ENCODE measurements at regions not wholly inside any gene's neighbourhood (a gene's known extent, or its start where the extent isn't known, plus 50 kb on each side); places are given as distances from the start of the nearest gene placed in this dataset.

- Histone ChIP-seq H3K4me1 (ENCODE audit: control insufficient read depth, insufficient read depth, low read length) (no peaks in the 10 kb centered on the region), H3K27ac (ENCODE audit: extremely low read depth, low read depth, low read length) (no peak overlapping the region), H3K36me3 (ENCODE audit: control insufficient read depth in 2 of 2, insufficient read depth in 1 of 2, low read length in 2 of 2) (no peaks in the 10 kb centered on the region), H3K9me3 (ENCODE audit: control insufficient read depth, insufficient read depth, low read depth, low read length) (peaks cover 4% of the 10 kb centered on the region; the same call in 1 of the 2 replicates), H3K4me3 (ENCODE audit: low read depth, low read length) (no peak overlapping the region)
- no peak for TF ChIP-seq ZNF324 (tag by site-specific recombination; IDR thresholded peaks at IDR 0.05)
- no peak for TF ChIP-seq ZNF518A (tag by site-specific recombination; conservative IDR thresholded peaks at IDR 0.05; ENCODE audit: low read depth)
- TF ChIP-seq ZNF544 (tag by site-specific recombination; IDR thresholded peaks at IDR 0.05): no peak
- no peak for TF ChIP-seq ZSCAN4 (tag by site-specific recombination; IDR thresholded peaks at IDR 0.05)
- no peak for TF ChIP-seq ZNF148 (tag by site-specific recombination; IDR thresholded peaks at IDR 0.05; ENCODE audit: borderline replicate concordance)
- no peak for TF ChIP-seq ZNF114 (tag by site-specific recombination; IDR thresholded peaks at IDR 0.05)
- TF ChIP-seq HOXD13 (CRISPR knock-in tag; IDR thresholded peaks at IDR 0.05; ENCODE audit: borderline replicate concordance): no peak
- no peak for TF ChIP-seq TRIM28 (IDR thresholded peaks at IDR 0.05; ENCODE audit: borderline replicate concordance, low read length)
- no peak for TF ChIP-seq ZNF610 (tag by site-specific recombination; IDR thresholded peaks at IDR 0.05; ENCODE audit: borderline replicate concordance)
- no peak for TF ChIP-seq ZNF521 (tag by site-specific recombination; IDR thresholded peaks at IDR 0.05)
- TF ChIP-seq TCF7L2 (IDR thresholded peaks at IDR 0.05; ENCODE audit: borderline replicate concordance, low read depth, low read length): no peak
- no peak for TF ChIP-seq ZNF473 (tag by site-specific recombination; IDR thresholded peaks at IDR 0.05)
- TF ChIP-seq ZBTB21 (tag by site-specific recombination; IDR thresholded peaks at IDR 0.05): no peak
- TF ChIP-seq CTCF (tag by site-specific recombination; IDR thresholded peaks at IDR 0.05): no peak
- no peak for TF ChIP-seq FEZF1 (tag by site-specific recombination; IDR thresholded peaks at IDR 0.05)
- TF ChIP-seq REPIN1 (tag by site-specific recombination; IDR thresholded peaks at IDR 0.05; ENCODE audit: low read depth): no peak
- TF ChIP-seq BCL6B (tag by site-specific recombination; IDR thresholded peaks at IDR 0.05): no peak
- TF ChIP-seq ZNF423 (tag by site-specific recombination; IDR thresholded peaks at IDR 0.05): no peak
- CTCF ChIA-PET: no interaction called here
- POLR2A ChIA-PET: no interaction called here
These were observed 914.6 kb downstream of the PCDH19 start for GRCh38 chrX:99495453-99495852.

Data from HEK293 (cell line).